Gastroesophageal sphincter (tissue), 4 donors: ENCODE measurements at regions not wholly inside any gene's neighbourhood (a gene's known extent, or its start where the extent isn't known, plus 50 kb on each side); places are given as distances from the start of the nearest gene placed in this dataset.

Experiments used
- ATAC-seq: fragments of 150-250 bp; one replicate; pipeline ENCODE4 v1.9.1; 2016; ENCODE audit warnings: mild to moderate bottlenecking, moderate library complexity
- H3K27ac ChIP-seq, 4 donors: fragments of 200-600 bp; sonication (generic) in 3 of 4; 1 replicate in 3 of 4; 2 replicates in 1 of 4; pipeline ENCODE4 v1.5.1; 2016 to 2019
- H3K27me3 ChIP-seq: fragments of 200-600 bp; sonication (generic); one replicate; pipeline ENCODE4 v1.5.1; 2019
- H3K36me3 ChIP-seq, 2 donors: fragments of 200-600 bp; sonication (generic); one replicate each; pipeline ENCODE4 v1.5.1; 2019; ENCODE audit warnings: control low read depth in 1 of 2
- H3K4me1 ChIP-seq, 3 donors: fragments of 200-600 bp; sonication (generic); 1 replicate in 2 of 3; 2 replicates in 1 of 3; pipeline ENCODE4 v1.5.1; 2016 to 2019; ENCODE audit warnings: control low read depth in 2 of 3
- H3K4me3 ChIP-seq, 2 donors: fragments of 200-600 bp; sonication (generic); one replicate each; pipeline ENCODE4 v1.5.1; 2019; ENCODE audit warnings: mild to moderate bottlenecking in 1 of 2, moderate library complexity in 1 of 2
- H3K9me3 ChIP-seq, 3 donors: fragments of 200-600 bp; sonication (generic); one replicate each; pipeline ENCODE4 v1.5.1; 2017 to 2019; ENCODE audit warnings: control low read depth in 2 of 3
- EP300 ChIP-seq: sonication (generic); formaldehyde crosslinking; IDR thresholded peaks from one replicate; pipeline ENCODE4 v1.6.1; 2017; ENCODE audit warnings: antibody characterized with exemption, mild to moderate bottlenecking
- POLR2A ChIP-seq, 2 donors: fragments of 450-650 bp; IDR thresholded peaks; one replicate each; pipeline ENCODE4 v1.6.1; 2017; ENCODE audit warnings: antibody characterized with exemption in 2 of 2, mild to moderate bottlenecking in 2 of 2, moderate library complexity in 1 of 2
- POLR2AphosphoS5 ChIP-seq: sonication (generic); formaldehyde crosslinking; IDR thresholded peaks from one replicate; pipeline ENCODE4 v1.6.1; 2017; ENCODE audit warnings: antibody characterized with exemption
- WGBS, 2 donors: methylation state at CpG; one replicate each; pipeline ENCODE4 v1.1.5; 2018; ENCODE audit warnings: low coverage in 1 of 2; 5-methylcytosine and 5-hydroxymethylcytosine counted together
- TF ChIP-seq, protein P1 (sequence below), 4 experiments: fragments of 200-600 bp in 2 of 4; fragments of 450-650 bp in 2 of 4; sonication (generic) in 1 of 4; IDR thresholded peaks; one replicate each; pipeline ENCODE4 v1.5.1; 2017 to 2019; ENCODE audit warnings: antibody characterized with exemption in 4 of 4, mild to moderate bottlenecking in 2 of 4, moderate library complexity in 2 of 4

DNA sequence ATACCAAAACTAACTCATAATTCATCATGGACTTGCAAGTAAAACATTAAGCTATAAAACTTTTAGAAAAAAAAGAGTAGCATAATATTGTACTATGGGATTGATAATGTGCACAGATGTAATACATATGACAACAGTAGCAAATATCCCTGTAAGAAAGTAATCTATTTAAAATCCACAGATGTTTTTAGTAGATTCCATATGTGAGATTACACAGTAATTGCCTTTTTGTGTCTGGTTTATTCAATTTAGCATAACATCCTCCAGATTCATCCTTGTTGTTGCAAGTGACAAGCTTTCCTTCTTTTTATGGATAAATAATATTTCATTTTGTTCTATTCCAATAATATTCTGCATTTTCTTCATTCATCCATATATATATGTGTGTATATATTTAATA lies 278.2 kb upstream of the LRRTM4 start:
- no peak for TF ChIP-seq POLR2AphosphoS5
- TF ChIP-seq, protein P1, sequence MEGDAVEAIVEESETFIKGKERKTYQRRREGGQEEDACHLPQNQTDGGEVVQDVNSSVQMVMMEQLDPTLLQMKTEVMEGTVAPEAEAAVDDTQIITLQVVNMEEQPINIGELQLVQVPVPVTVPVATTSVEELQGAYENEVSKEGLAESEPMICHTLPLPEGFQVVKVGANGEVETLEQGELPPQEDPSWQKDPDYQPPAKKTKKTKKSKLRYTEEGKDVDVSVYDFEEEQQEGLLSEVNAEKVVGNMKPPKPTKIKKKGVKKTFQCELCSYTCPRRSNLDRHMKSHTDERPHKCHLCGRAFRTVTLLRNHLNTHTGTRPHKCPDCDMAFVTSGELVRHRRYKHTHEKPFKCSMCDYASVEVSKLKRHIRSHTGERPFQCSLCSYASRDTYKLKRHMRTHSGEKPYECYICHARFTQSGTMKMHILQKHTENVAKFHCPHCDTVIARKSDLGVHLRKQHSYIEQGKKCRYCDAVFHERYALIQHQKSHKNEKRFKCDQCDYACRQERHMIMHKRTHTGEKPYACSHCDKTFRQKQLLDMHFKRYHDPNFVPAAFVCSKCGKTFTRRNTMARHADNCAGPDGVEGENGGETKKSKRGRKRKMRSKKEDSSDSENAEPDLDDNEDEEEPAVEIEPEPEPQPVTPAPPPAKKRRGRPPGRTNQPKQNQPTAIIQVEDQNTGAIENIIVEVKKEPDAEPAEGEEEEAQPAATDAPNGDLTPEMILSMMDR (IDR thresholded peaks at IDR 0.05): no peak
- no peak for TF ChIP-seq POLR2A (IDR thresholded peaks at IDR 0.05)
- no peak for TF ChIP-seq EP300
- no peak overlapping the region for H3K4me3 ChIP-seq
- H3K27me3 ChIP-seq: no peaks in the 10 kb centered on the region
- H3K36me3 ChIP-seq: no peaks in the 10 kb centered on the region
- no peak overlapping the region for H3K27ac ChIP-seq
- H3K9me3 ChIP-seq: no peaks in the 10 kb centered on the region
- H3K4me1 ChIP-seq: no peaks in the 10 kb centered on the region
- no peak for ATAC-seq

DNA sequence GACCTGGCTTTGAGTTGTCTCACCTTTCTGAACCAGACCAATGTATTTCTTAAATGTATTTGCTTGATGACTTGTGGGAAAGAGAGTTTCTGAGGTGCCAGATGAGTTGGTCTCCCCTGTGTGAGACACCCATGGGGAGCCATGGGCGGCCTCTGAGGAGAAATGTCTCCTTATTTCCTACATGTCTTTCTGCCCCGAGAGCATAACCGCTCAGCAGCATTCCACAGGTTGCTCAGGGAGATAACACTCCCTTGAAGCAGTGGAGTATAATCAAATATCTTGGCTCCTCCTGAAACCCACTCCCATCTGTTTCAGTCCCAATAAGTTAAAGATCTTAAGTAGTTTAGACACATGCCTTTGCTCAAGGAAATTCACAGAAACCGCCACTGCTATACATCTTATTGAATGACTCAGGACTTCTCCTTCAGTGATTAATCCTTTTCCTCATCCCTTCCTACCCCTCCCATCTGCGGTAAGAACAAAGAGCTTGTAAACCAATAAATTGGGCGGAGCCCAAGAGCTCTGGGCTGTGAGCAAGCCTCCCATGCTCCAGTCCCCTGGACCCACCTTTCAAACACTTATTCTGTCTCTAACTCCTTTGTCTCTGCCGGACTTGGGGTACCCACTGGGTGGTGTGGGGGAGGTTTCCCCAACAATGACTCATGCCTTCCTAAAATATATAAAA lies 285.5 kb upstream of the LRRTM4 start:
- H3K9me3 ChIP-seq: peaks cover 0 to 15% (median 0%) of the 10 kb centered on the region in 3 donors
- no peak overlapping the region for H3K4me3 ChIP-seq
- H3K36me3 ChIP-seq: no peaks in the 10 kb centered on the region
- no peaks in the 10 kb centered on the region for H3K27me3 ChIP-seq
- no peak for ATAC-seq
- TF ChIP-seq EP300 (no peak), POLR2A (IDR thresholded peaks at IDR 0.05) (no peak), POLR2AphosphoS5 (no peak)
- TF ChIP-seq, protein P1 (IDR thresholded peaks at IDR 0.05): no peak
- WGBS, 2 donors: 71 to 77% methylated on average over 4 to 7 of the region's 7 CpGs
- no peak overlapping the region for H3K27ac ChIP-seq
- H3K4me1 ChIP-seq: no peaks in the 10 kb centered on the region

DNA sequence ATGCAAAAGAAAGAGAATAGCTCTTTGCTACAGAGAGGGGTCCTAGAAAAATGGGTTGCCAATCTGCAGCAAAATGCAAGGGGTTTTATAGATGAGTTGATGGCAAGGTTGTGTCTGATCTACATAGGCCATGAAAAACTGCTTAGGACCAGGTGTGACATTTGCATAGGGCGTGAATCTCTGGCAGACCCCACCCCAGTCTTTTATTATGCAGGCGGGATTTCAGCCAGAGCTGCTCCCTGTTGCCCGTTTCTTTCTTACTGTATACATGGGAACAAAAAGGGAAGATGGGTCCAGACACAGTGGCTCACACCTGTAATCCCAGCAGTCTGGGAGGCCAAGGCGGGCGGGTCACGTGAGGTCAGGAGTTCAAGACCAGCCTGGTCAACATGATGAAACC lies 286.4 kb upstream of the LRRTM4 start:
- H3K4me1 ChIP-seq: no peaks in the 10 kb centered on the region
- peaks cover 0 to 15% (median 0%) of the 10 kb centered on the region in 3 donors for H3K9me3 ChIP-seq
- no peak overlapping the region for H3K4me3 ChIP-seq
- H3K27ac ChIP-seq: no peak overlapping the region
- 87 to 90% methylated on average over 3 of the region's 6 CpGs for WGBS, 2 donors
- no peaks in the 10 kb centered on the region for H3K27me3 ChIP-seq
- TF ChIP-seq POLR2A (IDR thresholded peaks at IDR 0.05) (no peak), POLR2AphosphoS5 (no peak), EP300 (no peak)
- TF ChIP-seq, protein P1 (IDR thresholded peaks at IDR 0.05): no peak
- ATAC-seq: no peak
- no peaks in the 10 kb centered on the region for H3K36me3 ChIP-seq

DNA sequence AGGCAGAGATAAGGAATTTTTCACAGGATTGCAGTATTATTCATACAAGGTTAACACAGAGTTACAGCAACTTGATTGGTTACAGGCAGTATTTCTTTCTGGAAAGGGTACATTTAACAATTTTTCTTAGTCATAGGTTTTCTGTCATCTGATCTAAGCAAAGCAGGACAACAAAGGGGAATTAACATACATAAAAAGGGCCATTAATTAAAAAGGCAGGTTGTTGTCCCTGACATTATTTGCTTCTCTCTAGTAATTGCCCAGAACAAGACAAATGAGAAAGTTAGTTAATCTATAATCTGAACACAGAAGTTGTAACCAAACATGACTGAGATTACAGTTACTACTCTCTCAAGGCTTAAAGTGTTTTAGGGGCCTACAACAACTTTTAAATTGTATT lies 291.4 kb upstream of the LRRTM4 start:
- Histone ChIP-seq H3K9me3 (peaks cover 0 to 10% (median 0%) of the 10 kb centered on the region in 3 donors), H3K4me3 (no peak overlapping the region), H3K27me3 (no peaks in the 10 kb centered on the region), H3K36me3 (no peaks in the 10 kb centered on the region), H3K27ac (no peak overlapping the region), H3K4me1 (no peaks in the 10 kb centered on the region)
- no peak for ATAC-seq
- no peak for TF ChIP-seq POLR2A (IDR thresholded peaks at IDR 0.05)
- no peak for TF ChIP-seq POLR2AphosphoS5
- TF ChIP-seq, protein P1 (IDR thresholded peaks at IDR 0.05): no peak
- no peak for TF ChIP-seq EP300

DNA sequence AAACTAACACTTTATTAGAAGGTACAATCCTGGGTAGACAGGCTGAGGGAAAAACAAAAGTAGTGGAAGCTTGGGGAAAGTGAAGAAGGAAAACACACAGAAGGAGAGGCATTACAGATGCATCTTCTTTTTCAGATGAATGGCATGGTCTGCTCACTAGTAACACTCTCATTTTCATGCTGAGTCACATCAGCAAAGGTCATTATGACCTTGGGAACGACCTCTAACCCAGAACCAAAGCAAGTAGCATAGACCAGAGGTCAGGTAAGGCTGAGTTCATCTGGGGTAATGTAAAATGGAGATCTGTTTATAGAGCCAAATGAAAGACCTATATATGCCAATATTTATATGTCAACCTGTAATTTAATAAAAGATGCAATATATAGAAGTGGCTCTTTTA lies 294.4 kb upstream of the LRRTM4 start:
- no peak for TF ChIP-seq POLR2A (IDR thresholded peaks at IDR 0.05)
- no peak for TF ChIP-seq POLR2AphosphoS5
- TF ChIP-seq EP300: no peak
- TF ChIP-seq, protein P1 (IDR thresholded peaks at IDR 0.05): no peak
- WGBS, 2 donors: 44 to 67% methylated on average over 1 of the region's 1 CpG
- Histone ChIP-seq H3K27me3 (no peaks in the 10 kb centered on the region), H3K4me3 (no peak overlapping the region), H3K36me3 (no peaks in the 10 kb centered on the region), H3K4me1 (no peaks in the 10 kb centered on the region), H3K9me3 (no peaks in the 10 kb centered on the region), H3K27ac (no peak overlapping the region)
- no peak for ATAC-seq
